Gastrocnemius medialis (tissue), 4 donors: ENCODE measurements at regions not wholly inside any gene's neighbourhood (a gene's known extent, or its start where the extent isn't known, plus 50 kb on each side); places are given as distances from the start of the nearest gene placed in this dataset.

Experiments used
- ATAC-seq, 2 donors: fragments of 150-250 bp; one replicate each; pipeline ENCODE4 v1.9.1; 2016
- DNase-seq, 2 donors: peaks; one replicate each; pipeline ENCODE4 v3.0.0-alpha.2; 2019
- H3K27ac ChIP-seq, 4 donors: fragments of 200-600 bp; sonication (generic); 1 replicate in 1 of 4; 2 replicates in 3 of 4; pipeline ENCODE4 v1.5.1; 2016 to 2018; ENCODE audit warnings: mild to moderate bottlenecking in 2 of 4, moderate library complexity in 1 of 4
- H3K27me3 ChIP-seq, 3 donors: fragments of 200-600 bp; sonication (generic) in 2 of 3; 1 replicate in 1 of 3; 2 replicates in 2 of 3; pipeline versions ENCODE4 v1.5.1 to v1.6.0; 2016 to 2019; ENCODE audit warnings: mild to moderate bottlenecking in 1 of 3, moderate library complexity in 1 of 3
- H3K36me3 ChIP-seq, 2 donors: fragments of 200-600 bp; sonication (generic) in 1 of 2; one replicate each; pipeline ENCODE4 v1.5.1; 2017 to 2018
- H3K4me1 ChIP-seq, 2 donors: fragments of 200-600 bp; sonication (generic) in 1 of 2; one replicate each; pipeline ENCODE4 v1.5.1; 2016 to 2017; ENCODE audit warnings: mild to moderate bottlenecking in 2 of 2
- H3K4me3 ChIP-seq, 4 donors: fragments of 200-600 bp; sonication (generic) in 3 of 4; 1 replicate in 1 of 4; 2 replicates in 3 of 4; pipeline ENCODE4 v1.5.1; 2016 to 2019; ENCODE audit warnings: mild to moderate bottlenecking in 2 of 4
- H3K9me3 ChIP-seq, 3 donors: fragments of 200-600 bp; sonication (generic) in 2 of 3; 1 replicate in 1 of 3; 2 replicates in 2 of 3; pipeline ENCODE4 v1.5.1; 2016 to 2019
- POLR2A ChIP-seq, 2 donors: fragments of 450-650 bp; IDR thresholded peaks; one replicate each; pipeline ENCODE4 v1.6.1; 2017; ENCODE audit warnings: antibody characterized with exemption in 2 of 2, mild to moderate bottlenecking in 2 of 2, moderate library complexity in 2 of 2
- in situ Hi-C, 4 donors: fragments of 200-750 bp; cut with MboI; loops; one replicate each; pipeline versions ENCODE4 v1.15.0 to v1.8.0; 2017; ENCODE audit warnings: low sequenced_read_pairs in 4 of 4
- intact Hi-C: fragments of 100-400 bp; cut with DNase I; formaldehyde crosslinking; loops from one replicate; pipeline ENCODE4 v1.15.1; 2023; ENCODE audit warnings: low total_unique reads
- TF ChIP-seq, protein P1 (sequence below), 5 experiments: fragments of 450-650 bp in 3 of 5; fragments of 200-600 bp in 2 of 5; sonication (generic) in 2 of 5; IDR thresholded peaks in 4 of 5; conservative IDR thresholded peaks in 1 of 5; 1 replicate in 4 of 5; 2 replicates in 1 of 5; pipeline ENCODE4 v1.5.1; 2016 to 2019; ENCODE audit warnings: antibody characterized with exemption in 5 of 5, mild to moderate bottlenecking in 3 of 5, moderate library complexity in 3 of 5

GRCh38 chr13:34155931-34156607 is 338.1 kb downstream of the RFC3 start:
- Histone ChIP-seq H3K27ac (no peak overlapping the region), H3K4me1 (peaks cover 0 to 3% of the 10 kb centered on the region in 2 donors), H3K4me3 (no peak overlapping the region), H3K27me3 (no peaks in the 10 kb centered on the region), H3K9me3 (no peaks in the 10 kb centered on the region), H3K36me3 (no peaks in the 10 kb centered on the region)
- intact Hi-C loops, result no loop called here
- DNase-seq, result no peak
- TF ChIP-seq POLR2A (IDR thresholded peaks at IDR 0.05), result no peak
- TF ChIP-seq, protein P1, sequence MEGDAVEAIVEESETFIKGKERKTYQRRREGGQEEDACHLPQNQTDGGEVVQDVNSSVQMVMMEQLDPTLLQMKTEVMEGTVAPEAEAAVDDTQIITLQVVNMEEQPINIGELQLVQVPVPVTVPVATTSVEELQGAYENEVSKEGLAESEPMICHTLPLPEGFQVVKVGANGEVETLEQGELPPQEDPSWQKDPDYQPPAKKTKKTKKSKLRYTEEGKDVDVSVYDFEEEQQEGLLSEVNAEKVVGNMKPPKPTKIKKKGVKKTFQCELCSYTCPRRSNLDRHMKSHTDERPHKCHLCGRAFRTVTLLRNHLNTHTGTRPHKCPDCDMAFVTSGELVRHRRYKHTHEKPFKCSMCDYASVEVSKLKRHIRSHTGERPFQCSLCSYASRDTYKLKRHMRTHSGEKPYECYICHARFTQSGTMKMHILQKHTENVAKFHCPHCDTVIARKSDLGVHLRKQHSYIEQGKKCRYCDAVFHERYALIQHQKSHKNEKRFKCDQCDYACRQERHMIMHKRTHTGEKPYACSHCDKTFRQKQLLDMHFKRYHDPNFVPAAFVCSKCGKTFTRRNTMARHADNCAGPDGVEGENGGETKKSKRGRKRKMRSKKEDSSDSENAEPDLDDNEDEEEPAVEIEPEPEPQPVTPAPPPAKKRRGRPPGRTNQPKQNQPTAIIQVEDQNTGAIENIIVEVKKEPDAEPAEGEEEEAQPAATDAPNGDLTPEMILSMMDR (IDR thresholded peaks at IDR 0.05 in 4 of 5, conservative IDR thresholded peaks at IDR 0.05 in 1 of 5), result no peak
- no peak for ATAC-seq
- in situ Hi-C loops, result no loop called here

DNA sequence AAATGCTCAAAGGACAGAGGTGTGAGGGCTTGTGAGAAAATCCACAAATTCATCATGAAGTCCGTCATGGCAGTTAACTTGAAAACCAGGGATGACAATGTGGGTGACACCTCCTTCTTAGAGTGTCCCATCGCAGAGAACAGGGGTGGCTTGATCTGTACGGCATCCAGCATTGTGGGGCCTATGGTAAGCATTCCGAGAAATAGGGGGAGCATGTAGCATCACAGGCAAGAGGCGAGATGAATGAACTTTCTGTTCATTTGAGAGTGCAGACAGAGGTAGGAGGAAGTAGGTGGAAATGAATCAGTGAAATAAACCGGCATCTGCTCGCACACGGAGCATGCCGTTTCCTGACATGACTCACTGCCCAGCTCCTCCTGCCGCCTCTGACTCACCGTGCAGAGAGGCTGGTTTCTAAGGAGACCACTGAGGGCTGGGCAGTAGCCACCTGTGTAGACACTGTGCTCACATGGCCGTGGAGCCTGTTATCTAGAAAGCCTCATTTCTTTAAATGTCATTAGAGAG is 339.0 kb downstream of the RFC3 start:
- no peak overlapping the region for H3K27ac ChIP-seq
- no peaks in the 10 kb centered on the region for H3K36me3 ChIP-seq
- H3K9me3 ChIP-seq, result no peaks in the 10 kb centered on the region
- TF ChIP-seq, protein P1 (IDR thresholded peaks at IDR 0.05 in 4 of 5, conservative IDR thresholded peaks at IDR 0.05 in 1 of 5), result no peak
- no peak for TF ChIP-seq POLR2A (IDR thresholded peaks at IDR 0.05)
- H3K4me3 ChIP-seq, result no peak overlapping the region
- DNase-seq, result peak in 1 of 2 donors; percentile 12
- peaks cover 4% of the 10 kb centered on the region in 2 donors for H3K4me1 ChIP-seq
- in situ Hi-C loops (no loop called here), intact Hi-C loops (no loop called here)
- ATAC-seq, result peak; percentile 27 to 39
- H3K27me3 ChIP-seq, result no peaks in the 10 kb centered on the region

DNA sequence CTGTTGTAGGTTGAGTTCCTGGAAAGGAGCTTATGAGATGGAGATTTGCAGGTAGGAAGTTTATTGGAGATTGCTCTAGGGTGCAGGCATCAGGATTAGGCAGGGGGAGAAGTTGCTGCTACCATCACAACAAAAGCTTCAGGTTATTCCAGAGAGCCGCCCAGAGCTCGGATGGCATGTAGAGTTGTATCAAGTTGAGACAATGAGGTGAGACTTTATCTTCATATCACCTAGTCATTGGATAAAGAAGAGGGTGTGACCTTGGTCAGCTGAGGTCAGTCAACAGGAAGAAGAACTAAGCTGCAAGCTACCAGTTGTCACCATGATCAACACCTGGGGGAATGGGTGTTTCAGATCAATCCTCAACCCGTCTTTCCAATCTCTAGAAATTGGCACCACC is 342.0 kb downstream of the RFC3 start:
- Histone ChIP-seq H3K9me3 (no peaks in the 10 kb centered on the region), H3K36me3 (no peaks in the 10 kb centered on the region), H3K4me3 (no peak overlapping the region), H3K27ac (no peak overlapping the region), H3K4me1 (peaks cover 8 to 14% of the 10 kb centered on the region in 2 donors), H3K27me3 (no peaks in the 10 kb centered on the region)
- intact Hi-C loops (no loop called here), in situ Hi-C loops (no loop called here)
- DNase-seq, result no peak
- no peak for ATAC-seq
- TF ChIP-seq POLR2A (IDR thresholded peaks at IDR 0.05), result no peak
- TF ChIP-seq, protein P1 (IDR thresholded peaks at IDR 0.05 in 4 of 5, conservative IDR thresholded peaks at IDR 0.05 in 1 of 5), result no peak

DNA sequence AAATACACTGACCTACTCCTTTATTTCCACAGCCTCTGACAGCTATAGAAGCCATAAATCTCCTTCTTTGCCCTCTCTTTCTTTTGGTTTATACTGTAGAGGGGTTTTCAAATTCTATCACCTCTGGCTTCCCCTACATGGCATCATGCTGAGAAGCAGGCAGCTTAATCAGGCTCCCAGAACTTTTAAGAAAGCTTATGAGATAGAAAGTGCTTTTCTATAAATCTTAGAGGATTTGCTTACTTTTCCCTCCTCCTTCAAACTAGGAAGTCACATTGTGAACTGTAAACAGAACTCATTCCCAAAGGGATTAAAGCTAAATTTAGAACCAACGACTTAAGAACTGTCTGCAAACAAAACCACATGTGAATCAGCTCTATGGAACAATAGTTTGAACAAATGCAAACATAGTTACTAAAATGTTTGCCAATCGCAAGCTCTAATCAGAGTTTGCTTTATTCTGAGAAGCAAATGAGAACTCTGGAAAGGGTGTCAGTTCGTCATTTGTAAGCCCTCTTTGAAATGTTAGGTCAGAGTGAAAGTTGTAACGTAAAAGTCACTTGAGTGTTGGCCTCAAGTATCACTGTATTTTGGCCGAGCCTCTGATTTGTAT is 344.1 kb downstream of the RFC3 start:
- DNase-seq, result no peak
- no peak for TF ChIP-seq POLR2A (IDR thresholded peaks at IDR 0.05)
- TF ChIP-seq, protein P1 (IDR thresholded peaks at IDR 0.05 in 4 of 5, conservative IDR thresholded peaks at IDR 0.05 in 1 of 5), result no peak
- Histone ChIP-seq H3K4me1 (peaks cover 8 to 14% of the 10 kb centered on the region in 2 donors), H3K36me3 (no peaks in the 10 kb centered on the region), H3K4me3 (peak overlapping the region in 3 of 4 donors; percentile 7 to 24 (median 10)), H3K9me3 (no peaks in the 10 kb centered on the region), H3K27me3 (no peaks in the 10 kb centered on the region), H3K27ac (peak overlapping the region; percentile 0 to 52 (median 38))
- intact Hi-C loops, result no loop called here
- in situ Hi-C loops, result no loop called here
- peak in 1 of 2 donors; percentile 66 for ATAC-seq
